Activated CD4-positive, alpha-beta T cell treated with anti-CD3 and anti-CD28 coated beads, Interleukin-2, amount 50 U/mL, for 48 hours (primary cell): ENCODE measurements at regions not wholly inside any gene's neighbourhood (a gene's known extent, or its start where the extent isn't known, plus 50 kb on each side); places are given as distances from the start of the nearest gene placed in this dataset.
"Not testable (repeated sequence)": the region's sequence is repeated elsewhere in the genome, so short reads cannot be mapped to it uniquely, and the experiment has no call there.

Experiments
- DNase-seq, 2 experiments: peaks; one replicate each; pipeline ENCODE4 v3.0.0-alpha.2; 2020

GRCh38 chr15:62513893-62514292 lies 348.8 kb upstream of the C2CD4B start:
- DNase-seq, result no peak

- no peak for DNase-seq
Measured at GRCh38 chr15:62515696-62516395, 350.8 kb upstream of the C2CD4B start.

GRCh38 chr15:62517541-62517940 lies 352.5 kb upstream of the C2CD4B start:
- no peak for DNase-seq

GRCh38 chr15:62518666-62519065 lies 353.6 kb upstream of the C2CD4B start:
- DNase-seq, result not testable (repeated sequence)

GRCh38 chr15:62519900-62520299 lies 354.8 kb upstream of the C2CD4B start:
- DNase-seq, result peak; percentile 1 to 20

- no peak for DNase-seq
Measured at GRCh38 chr15:62520887-62521286, 355.8 kb upstream of the C2CD4B start.

- no peak for DNase-seq
Measured at GRCh38 chr15:62521396-62521795, 356.3 kb upstream of the C2CD4B start.

GRCh38 chr15:62524848-62525247 lies 359.8 kb upstream of the C2CD4B start:
- DNase-seq, result no peak

GRCh38 chr15:62527387-62527786 lies 362.3 kb upstream of the C2CD4B start:
- DNase-seq, result no peak

- no peak for DNase-seq
Measured at GRCh38 chr15:62528505-62528904, 363.4 kb upstream of the C2CD4B start.

GRCh38 chr15:62532367-62532766 lies 367.3 kb upstream of the C2CD4B start:
- no peak for DNase-seq

- no peak for DNase-seq
Measured at GRCh38 chr15:62533687-62534086, 368.6 kb upstream of the C2CD4B start.

- no peak for DNase-seq
Measured at GRCh38 chr15:62534996-62535395, 369.9 kb upstream of the C2CD4B start.

- DNase-seq, result no peak
Measured at GRCh38 chr15:62539236-62539635, 374.2 kb upstream of the C2CD4B start.

- DNase-seq, result no peak
Measured at GRCh38 chr15:62541250-62541649, 376.2 kb upstream of the C2CD4B start.

- no peak for DNase-seq
Measured at GRCh38 chr15:62541846-62542245, 376.8 kb upstream of the C2CD4B start.

- no peak for DNase-seq
Measured at GRCh38 chr15:62544446-62544845, 379.4 kb upstream of the C2CD4B start.

- DNase-seq, result no peak
Measured at GRCh38 chr15:62545467-62546227, 380.6 kb upstream of the C2CD4B start.

- DNase-seq, result no peak
Measured at GRCh38 chr15:62546628-62547027, 381.5 kb upstream of the C2CD4B start.

GRCh38 chr15:62547584-62547983 lies 382.5 kb upstream of the C2CD4B start:
- no peak for DNase-seq

GRCh38 chr15:62549345-62549970 lies 384.4 kb upstream of the C2CD4B start:
- DNase-seq, result peak; percentile 2 to 5

- no peak for DNase-seq
Measured at GRCh38 chr15:62550106-62550505, 385.0 kb upstream of the C2CD4B start.

GRCh38 chr15:62552444-62552843 lies 387.4 kb upstream of the C2CD4B start:
- DNase-seq, result no peak
